ENCODE measurements at regions not wholly inside any gene's neighbourhood (a gene's known extent, or its start where the extent isn't known, plus 50 kb on each side); places are given as distances from the start of the nearest gene placed in this dataset.

DNA sequence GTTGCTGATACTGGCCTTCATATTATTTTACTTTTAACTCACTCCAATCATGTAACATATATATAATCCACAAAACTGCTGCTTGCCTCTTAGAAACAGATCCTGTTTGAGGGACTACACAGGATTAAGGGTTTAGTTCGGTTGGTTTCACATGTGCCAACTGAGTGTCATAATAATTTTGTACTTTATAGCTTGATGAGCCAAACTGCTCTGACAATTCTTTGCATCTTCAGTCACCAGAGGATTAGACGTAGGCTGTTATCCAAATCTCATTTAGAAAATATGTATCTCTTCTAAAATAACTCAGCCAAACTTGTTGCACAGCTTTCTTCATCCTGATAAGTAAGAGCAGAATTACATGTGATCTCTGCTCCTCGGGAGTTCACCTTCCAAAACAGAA is 643.6 kb upstream of the PTCHD4 start:
- TF ChIP-seq, protein P1, sequence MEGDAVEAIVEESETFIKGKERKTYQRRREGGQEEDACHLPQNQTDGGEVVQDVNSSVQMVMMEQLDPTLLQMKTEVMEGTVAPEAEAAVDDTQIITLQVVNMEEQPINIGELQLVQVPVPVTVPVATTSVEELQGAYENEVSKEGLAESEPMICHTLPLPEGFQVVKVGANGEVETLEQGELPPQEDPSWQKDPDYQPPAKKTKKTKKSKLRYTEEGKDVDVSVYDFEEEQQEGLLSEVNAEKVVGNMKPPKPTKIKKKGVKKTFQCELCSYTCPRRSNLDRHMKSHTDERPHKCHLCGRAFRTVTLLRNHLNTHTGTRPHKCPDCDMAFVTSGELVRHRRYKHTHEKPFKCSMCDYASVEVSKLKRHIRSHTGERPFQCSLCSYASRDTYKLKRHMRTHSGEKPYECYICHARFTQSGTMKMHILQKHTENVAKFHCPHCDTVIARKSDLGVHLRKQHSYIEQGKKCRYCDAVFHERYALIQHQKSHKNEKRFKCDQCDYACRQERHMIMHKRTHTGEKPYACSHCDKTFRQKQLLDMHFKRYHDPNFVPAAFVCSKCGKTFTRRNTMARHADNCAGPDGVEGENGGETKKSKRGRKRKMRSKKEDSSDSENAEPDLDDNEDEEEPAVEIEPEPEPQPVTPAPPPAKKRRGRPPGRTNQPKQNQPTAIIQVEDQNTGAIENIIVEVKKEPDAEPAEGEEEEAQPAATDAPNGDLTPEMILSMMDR (IDR thresholded peaks at IDR 0.05) = no peak
- no peak for TF ChIP-seq POLR2A (IDR thresholded peaks at IDR 0.05)
